ENCODE measurements at regions not wholly inside any gene's neighbourhood (a gene's known extent, or its start where the extent isn't known, plus 50 kb on each side); places are given as distances from the start of the nearest gene placed in this dataset.

GRCh38 chr22:47654922-47655491 lies 892.6 kb downstream of the TBC1D22A start:
- DNase-seq: no peak

- no peak for DNase-seq
Measured at GRCh38 chr22:47653921-47654320, 891.5 kb downstream of the TBC1D22A start.

- DNase-seq: no peak
Measured at GRCh38 chr22:47651216-47651987, 889.0 kb downstream of the TBC1D22A start.

- no peak for DNase-seq
Measured at GRCh38 chr22:47647720-47648119, 885.3 kb downstream of the TBC1D22A start.

- DNase-seq: no peak
Measured at GRCh38 chr22:47647181-47647580, 884.7 kb downstream of the TBC1D22A start.

GRCh38 chr22:47645923-47646322 lies 883.5 kb downstream of the TBC1D22A start:
- DNase-seq: no peak

GRCh38 chr22:47645450-47645914 lies 883.0 kb downstream of the TBC1D22A start:
- DNase-seq: no peak

- no peak for DNase-seq
Measured at GRCh38 chr22:47634347-47634746, 871.9 kb downstream of the TBC1D22A start.

GRCh38 chr22:47633111-47633510 lies 870.7 kb downstream of the TBC1D22A start:
- no peak for DNase-seq

- no peak for DNase-seq
Measured at GRCh38 chr22:47632701-47633100, 870.3 kb downstream of the TBC1D22A start.

- no peak for DNase-seq
Measured at GRCh38 chr22:47631571-47632102, 869.2 kb downstream of the TBC1D22A start.

GRCh38 chr22:47630741-47631534 lies 868.5 kb downstream of the TBC1D22A start:
- no peak for DNase-seq

GRCh38 chr22:47629791-47630655 lies 867.6 kb downstream of the TBC1D22A start:
- no peak for DNase-seq

- DNase-seq: no peak
Measured at GRCh38 chr22:47629273-47629711, 866.8 kb downstream of the TBC1D22A start.

GRCh38 chr22:47628477-47629272 lies 866.2 kb downstream of the TBC1D22A start:
- no peak for DNase-seq

- DNase-seq: no peak
Measured at GRCh38 chr22:47627556-47628253, 865.3 kb downstream of the TBC1D22A start.

GRCh38 chr22:47626428-47627390 lies 864.3 kb downstream of the TBC1D22A start:
- no peak for DNase-seq

- no peak for DNase-seq
Measured at GRCh38 chr22:47625531-47626427, 863.3 kb downstream of the TBC1D22A start.

- DNase-seq: no peak
Measured at GRCh38 chr22:47625013-47625385, 862.5 kb downstream of the TBC1D22A start.
